HG03108 (cell line): ENCODE measurements at regions not wholly inside any gene's neighbourhood (a gene's known extent, or its start where the extent isn't known, plus 50 kb on each side); places are given as distances from the start of the nearest gene placed in this dataset.

Source experiments
- ATAC-seq: cut with Tn5 transposase; IDR thresholded peaks from one replicate; pipeline ENCODE4 v1.9.1; 2021; ENCODE audit warnings: moderate library complexity; ENCODE audit not compliant: unreplicated experiment

- ATAC-seq: no peak
Measured at GRCh38 chr5:111914966-111915636, 158.1 kb upstream of the NREP start.

GRCh38 chr5:111902436-111902835, 145.4 kb upstream of the NREP start:
- ATAC-seq: no peak

- no peak for ATAC-seq
Measured at GRCh38 chr5:111901296-111901695, 144.3 kb upstream of the NREP start.

- no peak for ATAC-seq
Measured at GRCh38 chr5:111892949-111893348, 136.0 kb upstream of the NREP start.

GRCh38 chr5:111887706-111888105, 130.7 kb upstream of the NREP start:
- ATAC-seq: no peak

GRCh38 chr5:111869681-111870080, 112.7 kb upstream of the NREP start:
- no peak for ATAC-seq

- no peak for ATAC-seq
Measured at GRCh38 chr5:111865356-111865755, 108.4 kb upstream of the NREP start.

GRCh38 chr5:111863801-111864200, 106.8 kb upstream of the NREP start:
- ATAC-seq: no peak

- no peak for ATAC-seq
Measured at GRCh38 chr5:111859533-111860270, 102.7 kb upstream of the NREP start.

- no peak for ATAC-seq
Measured at GRCh38 chr5:111859031-111859430, 102.0 kb upstream of the NREP start.

GRCh38 chr5:111857623-111858022, 100.6 kb upstream of the NREP start:
- no peak for ATAC-seq

- no peak for ATAC-seq
Measured at GRCh38 chr5:111856876-111857466, 100.0 kb upstream of the NREP start.

GRCh38 chr5:111855356-111855755, 98.4 kb upstream of the NREP start:
- no peak for ATAC-seq

GRCh38 chr5:111854186-111854585, 97.2 kb upstream of the NREP start:
- peak; percentile 8 for ATAC-seq

GRCh38 chr5:111853748-111854147, 96.8 kb upstream of the NREP start:
- peak; percentile 81 for ATAC-seq

GRCh38 chr5:111851631-111852548, 94.9 kb upstream of the NREP start:
- no peak for ATAC-seq

GRCh38 chr5:111848476-111848875, 91.5 kb upstream of the NREP start:
- no peak for ATAC-seq

- no peak for ATAC-seq
Measured at GRCh38 chr5:111847052-111847925, 90.3 kb upstream of the NREP start.

- ATAC-seq: no peak
Measured at GRCh38 chr5:111840036-111840674, 83.2 kb upstream of the NREP start.

- no peak for ATAC-seq
Measured at GRCh38 chr5:111839438-111839837, 82.4 kb upstream of the NREP start.
